SK-N-SH (cell line): ENCODE measurements at regions not wholly inside any gene's neighbourhood (a gene's known extent, or its start where the extent isn't known, plus 50 kb on each side); places are given as distances from the start of the nearest gene placed in this dataset.

Experiments used
- CTCF ChIA-PET: fragments of 300-600, 350-600 bp; formaldehyde crosslinking; extraction: SDS; loops from one replicate; lab custom pipeline; 2021; lab: Yijun Ruan, JAX
- POLR2A ChIA-PET: fragments of 350-600 bp; sonication (Branson Sonifier 250); formaldehyde crosslinking; extraction: SDS; loops from one replicate; lab custom pipeline; 2020; ENCODE audit warnings: antibody characterized with exemption, inconsistent platforms; lab: Yijun Ruan, JAX
- DNase-seq: peaks from one replicate; pipeline ENCODE4 v3.0.0; 2012
- H2AFZ ChIP-seq: fragments of 200-600 bp; sonication (generic); 2 replicates; pipeline ENCODE4 v1.8.1; 2016; ENCODE audit warnings: antibody characterized with exemption, mild to moderate bottlenecking, low read depth
- H3F3A ChIP-seq: fragments of 200-600 bp; sonication (generic); replicated peaks from 2 replicates; pipeline ENCODE3; 2016; ENCODE audit warnings: antibody characterized with exemption, mild to moderate bottlenecking; ENCODE audit not compliant: insufficient read depth
- H3K27ac ChIP-seq, 2 experiments: fragments of 200-500 bp in 1 of 2; fragments of 200-600 bp in 1 of 2; sonication (Bioruptor generic) in 1 of 2; sonication (generic), shearing (Covaris generic) in 1 of 2; 2 replicates each; pipeline versions ENCODE4 v1.5.1 to v1.6.1; 2014 to 2016; ENCODE audit warnings: low read depth in 2 of 2, inconsistent platforms in 1 of 2, low read length in 1 of 2, mild to moderate bottlenecking in 1 of 2, mixed read lengths in 1 of 2
- H3K27me3 ChIP-seq: fragments of 200-600 bp; sonication (generic), shearing (Covaris generic); 2 replicates; pipeline ENCODE4 v1.6.1; 2016; ENCODE audit warnings: mixed run types; ENCODE audit not compliant: insufficient read depth
- H3K36me3 ChIP-seq, 2 experiments: fragments of 200-500 bp in 1 of 2; fragments of 200-600 bp in 1 of 2; sonication (Bioruptor generic) in 1 of 2; sonication (generic) in 1 of 2; replicated peaks in 1 of 2; 2 replicates each; pipeline versions ENCODE3 to v1.5.1; 2014 to 2016; ENCODE audit warnings: low read length in 1 of 2, mild to moderate bottlenecking in 1 of 2; ENCODE audit not compliant: insufficient read depth in 2 of 2, control insufficient read depth in 1 of 2
- H3K4me1 ChIP-seq, 2 experiments: fragments of 200-500 bp in 1 of 2; fragments of 200-600 bp in 1 of 2; sonication (Bioruptor generic) in 1 of 2; sonication (generic), shearing (Covaris generic) in 1 of 2; 2 replicates each; pipeline versions ENCODE4 v1.5.1 to v1.6.1; 2014 to 2016; ENCODE audit warnings: low read depth in 1 of 2, low read length in 1 of 2, mixed run types in 1 of 2; ENCODE audit not compliant: insufficient read depth in 2 of 2, control insufficient read depth in 1 of 2
- H3K4me2 ChIP-seq: fragments of 200-600 bp; sonication (generic), shearing (Covaris generic); 2 replicates; pipeline ENCODE4 v1.6.1; 2017; ENCODE audit warnings: mixed run types
- H3K4me3 ChIP-seq, 2 experiments: fragments of 200-500 bp in 1 of 2; fragments of 200-600 bp in 1 of 2; sonication (Bioruptor generic) in 1 of 2; sonication (generic), shearing (Covaris generic) in 1 of 2; 2 replicates each; pipeline versions ENCODE4 v1.5.1 to v1.8.1; 2014 to 2016; ENCODE audit warnings: low read depth in 2 of 2, inconsistent platforms in 1 of 2, low read length in 1 of 2, mild to moderate bottlenecking in 1 of 2, mixed read lengths in 1 of 2, moderate library complexity in 1 of 2
- H3K79me2 ChIP-seq: fragments of 200-600 bp; sonication (generic); 2 replicates; pipeline ENCODE4 v1.8.1; 2017; ENCODE audit warnings: mild to moderate bottlenecking; ENCODE audit not compliant: insufficient read depth
- H3K9ac ChIP-seq: fragments of 200-600 bp; sonication (generic); 2 replicates; pipeline ENCODE4 v1.6.1; 2017; ENCODE audit warnings: mixed run types
- H3K9me2 ChIP-seq: fragments of 200-600 bp; sonication (generic); 2 replicates; pipeline ENCODE4 v1.6.1; 2017; ENCODE audit warnings: mixed run types
- H3K9me3 ChIP-seq: fragments of 200-600 bp; sonication (generic); 2 replicates; pipeline ENCODE4 v1.6.1; 2017; ENCODE audit warnings: mixed run types, mild to moderate bottlenecking, moderate library complexity
- H4K20me1 ChIP-seq: fragments of 200-600 bp; sonication (generic); 2 replicates; pipeline ENCODE4 v1.6.1; 2017; ENCODE audit warnings: mild to moderate bottlenecking, mixed run types; ENCODE audit not compliant: insufficient read depth
- FOSL2 ChIP-seq: IDR thresholded peaks from 2 replicates; pipeline ENCODE4 v1.4.0; 2012; ENCODE audit warnings: low read depth, mild to moderate bottlenecking, moderate library complexity, borderline replicate concordance
- JUND ChIP-seq: IDR thresholded peaks from 2 replicates; pipeline ENCODE4 v1.4.0; 2012
- MEF2A ChIP-seq: IDR thresholded peaks from 2 replicates; pipeline ENCODE4 v1.4.0; 2012; ENCODE audit warnings: low read depth, borderline replicate concordance
- PBX3 ChIP-seq: IDR thresholded peaks from 2 replicates; pipeline ENCODE4; 2012
- RXRA ChIP-seq: IDR thresholded peaks from 2 replicates; pipeline ENCODE4 v1.4.0; 2012; ENCODE audit warnings: low read depth, mild to moderate bottlenecking, borderline replicate concordance
- SIN3A ChIP-seq: IDR thresholded peaks from 2 replicates; pipeline ENCODE4 v1.6.1; 2012; ENCODE audit warnings: low read depth, mild to moderate bottlenecking, low read length, moderate library complexity, borderline replicate concordance
- TAF1 ChIP-seq: IDR thresholded peaks from 2 replicates; pipeline ENCODE4 v1.6.1; 2012; ENCODE audit warnings: low read depth, mild to moderate bottlenecking, low read length, moderate library complexity, borderline replicate concordance
- TEAD4 ChIP-seq: IDR thresholded peaks from 2 replicates; pipeline ENCODE4 v1.4.0; 2012; ENCODE audit warnings: mild to moderate bottlenecking, borderline replicate concordance; ENCODE audit not compliant: insufficient read depth
- YY1 ChIP-seq: IDR thresholded peaks from 2 replicates; pipeline ENCODE4 v1.4.0; 2012; ENCODE audit warnings: low read depth, mild to moderate bottlenecking
- ZBTB33 ChIP-seq: IDR thresholded peaks from 2 replicates; pipeline ENCODE4 v1.4.0; 2012; ENCODE audit warnings: low read depth, borderline replicate concordance
- WGBS: methylation state at CpG from one replicate; pipeline ENCODE4 v1.1.6; 2017; ENCODE audit warnings: low lambda C conversion rate; 5-methylcytosine and 5-hydroxymethylcytosine counted together
- TF ChIP-seq, protein P1 (sequence below): IDR thresholded peaks from 2 replicates; pipeline ENCODE4 v1.4.0; 2012; ENCODE audit warnings: low read depth

GRCh38 chr13:89965252-89965651 is 1382.2 kb upstream of the MIR17HG start:
- no peaks in the 10 kb centered on the region for H3K9me3 ChIP-seq
- H3K36me3 ChIP-seq, result no peaks in the 10 kb centered on the region
- H3K4me3 ChIP-seq, result no peak overlapping the region
- H4K20me1 ChIP-seq, result no peaks in the 10 kb centered on the region
- H3F3A ChIP-seq, result no peaks in the 10 kb centered on the region
- no peak overlapping the region for H3K9ac ChIP-seq
- no peaks in the 10 kb centered on the region for H3K27me3 ChIP-seq
- DNase-seq, result no peak
- no peaks in the 10 kb centered on the region for H3K9me2 ChIP-seq
- H3K27ac ChIP-seq, result no peak overlapping the region
- H3K4me1 ChIP-seq, result no peaks in the 10 kb centered on the region; a peak in 2 of 4 replicates
- POLR2A ChIA-PET, result no interaction called here
- CTCF ChIA-PET, result interaction anchor here (0.9 kb wide), 1 partner anchor 902 kb away, joined by 3 read pairs; no protein-coding TSS in a partner anchor
- 39% methylated on average over 1 of the region's 1 CpG for WGBS
- no peaks in the 10 kb centered on the region for H3K79me2 ChIP-seq
- H2AFZ ChIP-seq, result no peak overlapping the region
- no peak overlapping the region for H3K4me2 ChIP-seq
- no peak for TF ChIP-seq SIN3A
- no peak for TF ChIP-seq JUND
- TF ChIP-seq, protein P1, sequence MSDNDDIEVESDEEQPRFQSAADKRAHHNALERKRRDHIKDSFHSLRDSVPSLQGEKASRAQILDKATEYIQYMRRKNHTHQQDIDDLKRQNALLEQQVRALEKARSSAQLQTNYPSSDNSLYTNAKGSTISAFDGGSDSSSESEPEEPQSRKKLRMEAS, result no peak
- TF ChIP-seq ZBTB33, result no peak
- no peak for TF ChIP-seq PBX3
- no peak for TF ChIP-seq YY1
- no peak for TF ChIP-seq FOSL2
- no peak for TF ChIP-seq TEAD4
- TF ChIP-seq MEF2A, result no peak

DNA sequence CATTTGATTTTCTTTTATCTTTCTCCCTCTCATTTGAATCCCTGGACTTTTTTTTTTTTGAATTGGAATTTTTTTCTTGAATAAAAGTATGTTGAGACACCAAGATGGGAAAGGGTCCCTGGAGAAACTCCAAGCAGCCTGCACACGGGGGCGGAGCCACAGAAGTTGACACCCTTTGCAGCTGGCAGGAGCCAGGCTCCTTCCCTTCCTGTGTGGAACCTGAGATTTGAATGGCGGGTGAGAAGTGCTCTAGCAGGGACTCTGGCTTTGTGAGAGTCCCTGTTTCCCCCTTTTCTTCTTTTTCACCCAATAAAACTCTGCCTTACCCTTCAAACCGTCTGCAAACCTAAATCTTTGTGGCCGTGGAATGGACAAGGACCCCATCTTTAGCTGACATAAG is 1381.0 kb upstream of the MIR17HG start:
- Histone ChIP-seq H3K9me2 (no peaks in the 10 kb centered on the region), H3K9ac (no peak overlapping the region), H3F3A (no peaks in the 10 kb centered on the region), H3K4me1 (no peaks in the 10 kb centered on the region; a peak in 2 of 4 replicates), H3K4me2 (no peak overlapping the region), H3K79me2 (no peaks in the 10 kb centered on the region), H3K27ac (no peak overlapping the region), H4K20me1 (no peaks in the 10 kb centered on the region), H2AFZ (no peak overlapping the region), H3K27me3 (no peaks in the 10 kb centered on the region), H3K36me3 (no peaks in the 10 kb centered on the region), H3K4me3 (no peak overlapping the region), H3K9me3 (no peaks in the 10 kb centered on the region)
- TF ChIP-seq FOSL2 (no peak), RXRA (no peak), TAF1 (no peak)
- TF ChIP-seq, protein P1, result no peak
- WGBS, result 53% methylated on average over 5 of the region's 5 CpGs
- DNase-seq, result no peak
- ChIA-PET CTCF (no interaction called here), POLR2A (no interaction called here)
